HCT116 (cell line): ENCODE measurements at regions not wholly inside any gene's neighbourhood (a gene's known extent, or its start where the extent isn't known, plus 50 kb on each side); places are given as distances from the start of the nearest gene placed in this dataset.

Experiments
- ATAC-seq: fragments of 200-7000 bp; cut with Tn5 transposase; 2 replicates; pipeline ENCODE4 v1.9.1; 2020; ENCODE audit warnings: mild to moderate bottlenecking, moderate library complexity
- BruUV-seq: library from RNA; stranded (reverse); fragments of 400-500 nt; replicated peaks from 2 replicates; lab custom pipeline; 2021; lab: Mats Ljungman, UMichigan
- CTCF ChIA-PET: fragments of 300-600 bp; sonication (Branson Sonifier 250); formaldehyde crosslinking; loops from one replicate; lab custom pipeline; 2021; ENCODE audit warnings: antibody characterized with exemption; lab: Charles Lee
- POLR2A ChIA-PET: fragments of 300-600, 350-600 bp; sonication (Branson Sonifier 250); formaldehyde crosslinking; loops from one replicate; lab custom pipeline; 2021; ENCODE audit warnings: antibody characterized with exemption; lab: Charles Lee
- RAD21 ChIA-PET, 2 experiments: fragments of 300-600 bp; sonication (Branson Sonifier 250); formaldehyde crosslinking; loops; one replicate each; lab custom pipeline; 2023; ENCODE audit warnings: low total read pairs in 2 of 2; ENCODE audit not compliant: uncharacterized antibody in 2 of 2, unreplicated experiment in 2 of 2, low non-redundant PET in 1 of 2; lab: Charles Lee
- DNase-seq: peaks from one replicate; pipeline ENCODE4 v3.0.0-alpha.2; 2010; ENCODE audit warnings: low read depth, low spot score
- H2AFZ ChIP-seq: fragments of 200-600 bp; shearing (Covaris generic), sonication (generic); 2 replicates; pipeline ENCODE4 v1.6.1; 2017; ENCODE audit warnings: low read depth, mixed run types, mixed read lengths, antibody characterized with exemption, low read length; ENCODE audit not compliant: poor library complexity, severe bottlenecking
- H3K27ac ChIP-seq: 2 replicates; pipeline ENCODE4 v1.5.1; 2012; ENCODE audit warnings: low read depth, low read length
- H3K27me3 ChIP-seq: fragments of 200-600 bp; sonication (generic); 2 replicates; pipeline ENCODE4 v1.6.1; 2016; ENCODE audit warnings: mixed run types, low read length, mixed read lengths; ENCODE audit not compliant: insufficient read depth
- H3K36me3 ChIP-seq, 2 experiments: fragments of 200-500 bp in 1 of 2; fragments of 200-600 bp in 1 of 2; sonication (Bioruptor generic) in 1 of 2; sonication (generic) in 1 of 2; 2 replicates each; pipeline versions ENCODE4 v1.5.1 to v1.6.1; 2014 to 2016; ENCODE audit warnings: low read length in 2 of 2, inconsistent platforms in 1 of 2, mixed read lengths in 1 of 2, mixed run types in 1 of 2; ENCODE audit not compliant: insufficient read depth in 2 of 2, control insufficient read depth in 1 of 2
- H3K4me1 ChIP-seq, 2 experiments: fragments of 200-600 bp in 1 of 2; sonication (generic) in 1 of 2; 2 replicates each; pipeline versions ENCODE4 v1.5.1 to v1.6.1; 2012 to 2017; ENCODE audit warnings: low read length in 2 of 2, inconsistent platforms in 1 of 2, mild to moderate bottlenecking in 1 of 2, mixed read lengths in 1 of 2, mixed run types in 1 of 2, moderate library complexity in 1 of 2; ENCODE audit not compliant: insufficient read depth in 2 of 2, control insufficient read depth in 1 of 2
- H3K4me2 ChIP-seq: fragments of 200-600 bp; sonication (generic); 2 replicates; pipeline ENCODE4 v1.6.1; 2017; ENCODE audit warnings: mixed run types, low read length, mixed read lengths
- H3K4me3 ChIP-seq, 2 experiments: fragments of 200-600 bp in 1 of 2; sonication (generic) in 1 of 2; replicated peaks in 1 of 2; 2 replicates each; pipeline ENCODE4 v1.5.1; 2011 to 2016; ENCODE audit warnings: low read length in 2 of 2, control low read depth in 1 of 2, low read depth in 1 of 2, mild to moderate bottlenecking in 1 of 2, mixed read lengths in 1 of 2, mixed run types in 1 of 2
- H3K79me2 ChIP-seq: fragments of 200-600 bp; sonication (generic); 2 replicates; pipeline ENCODE4 v1.6.1; 2017; ENCODE audit warnings: mild to moderate bottlenecking, mixed run types, low read length, moderate library complexity, mixed read lengths; ENCODE audit not compliant: insufficient read depth
- H3K9ac ChIP-seq: fragments of 200-600 bp; sonication (generic); 2 replicates; pipeline ENCODE4 v1.6.1; 2016; ENCODE audit warnings: low read length, mixed read lengths
- H3K9me2 ChIP-seq: fragments of 200-600 bp; sonication (generic), shearing (Covaris generic); 2 replicates; pipeline ENCODE4 v1.6.1; 2017; ENCODE audit warnings: mixed run types, mild to moderate bottlenecking, moderate library complexity; ENCODE audit not compliant: insufficient read depth
- H3K9me3 ChIP-seq, 2 experiments: fragments of 200-500 bp in 1 of 2; fragments of 200-600 bp in 1 of 2; sonication (Bioruptor generic) in 1 of 2; sonication (generic) in 1 of 2; 2 replicates each; pipeline ENCODE4 v1.6.1; 2014 to 2017; ENCODE audit warnings: low read length in 2 of 2, mixed read lengths in 2 of 2, inconsistent platforms in 1 of 2, low read depth in 1 of 2, mild to moderate bottlenecking in 1 of 2, mixed run types in 1 of 2, moderate library complexity in 1 of 2; ENCODE audit not compliant: control insufficient read depth in 1 of 2, insufficient read depth in 1 of 2
- H4K20me1 ChIP-seq: fragments of 200-600 bp; sonication (generic), shearing (Covaris generic); 2 replicates; pipeline ENCODE4 v1.6.1; 2017; ENCODE audit warnings: mixed run types, mild to moderate bottlenecking, moderate library complexity; ENCODE audit not compliant: insufficient read depth
- CBX3 ChIP-seq: IDR thresholded peaks from 2 replicates; pipeline ENCODE4 v1.6.1; 2012; ENCODE audit warnings: low read depth
- CEBPB ChIP-seq: IDR thresholded peaks from 2 replicates; pipeline ENCODE4 v1.6.1; 2012; ENCODE audit warnings: low read depth
- CTCF ChIP-seq, 3 experiments: fragments of 200-600 bp in 1 of 3; sonication (generic) in 1 of 3; IDR thresholded peaks in 2 of 3; conservative IDR thresholded peaks in 1 of 3; 2 replicates each; pipeline ENCODE4 v1.5.1; 2012 to 2017; ENCODE audit warnings: low read depth in 2 of 3, low read length in 2 of 3, antibody characterized with exemption in 1 of 3, borderline replicate concordance in 1 of 3, control low read depth in 1 of 3, mild to moderate bottlenecking in 1 of 3, mixed read lengths in 1 of 3, mixed run types in 1 of 3, moderate library complexity in 1 of 3; ENCODE audit not compliant: insufficient read depth in 1 of 3
- EGR1 ChIP-seq: IDR thresholded peaks from 2 replicates; pipeline ENCODE4 v1.6.1; 2012; ENCODE audit warnings: low read depth
- EZH2 ChIP-seq: fragments of 200-600 bp; sonication (generic); IDR thresholded peaks from 2 replicates; pipeline ENCODE4 v1.6.1; 2017; ENCODE audit warnings: antibody characterized with exemption, mixed run types
- JUND ChIP-seq: IDR thresholded peaks from 2 replicates; pipeline ENCODE4 v1.6.1; 2012
- POLR2A ChIP-seq: IDR thresholded peaks from 2 replicates; pipeline ENCODE4 v1.7.0; 2011; ENCODE audit warnings: borderline replicate concordance; ENCODE audit not compliant: insufficient read depth, insufficient read length; ENCODE audit errors: extremely low read depth
- RAD21 ChIP-seq: IDR thresholded peaks from 2 replicates; pipeline ENCODE4 v1.6.1; 2012; ENCODE audit warnings: low read depth, mild to moderate bottlenecking
- REST ChIP-seq: IDR thresholded peaks from 2 replicates; pipeline ENCODE4 v1.6.1; 2012; ENCODE audit warnings: low read depth
- SIN3A ChIP-seq: IDR thresholded peaks from 2 replicates; pipeline ENCODE4 v1.6.1; 2012; ENCODE audit warnings: low read depth
- SP1 ChIP-seq: IDR thresholded peaks from 2 replicates; pipeline ENCODE4 v1.6.1; 2012; ENCODE audit warnings: low read depth
- SRF ChIP-seq: IDR thresholded peaks from 2 replicates; pipeline ENCODE4 v1.6.1; 2012; ENCODE audit warnings: low read depth
- TCF7L2 ChIP-seq: IDR thresholded peaks from 2 replicates; pipeline ENCODE4 v1.7.0; 2011; ENCODE audit warnings: borderline replicate concordance, inconsistent platforms; ENCODE audit not compliant: insufficient read depth, insufficient read length; ENCODE audit errors: extremely low read depth
- ZBTB33 ChIP-seq: IDR thresholded peaks from 2 replicates; pipeline ENCODE4 v1.6.1; 2011; ENCODE audit warnings: mild to moderate bottlenecking, low read length, moderate library complexity; ENCODE audit not compliant: insufficient replicate concordance; ENCODE audit errors: extremely low read depth
- ZFX ChIP-seq: fragments of 450-650 bp; IDR thresholded peaks from 2 replicates; pipeline ENCODE4 v1.6.1; 2017
- intact Hi-C: fragments of 100-400 bp; cut with micrococcal nuclease; formaldehyde crosslinking; loops from 2 replicates; pipeline ENCODE4 v1.10.0; 2022
- TF ChIP-seq, protein P1 (sequence below): IDR thresholded peaks from 2 replicates; pipeline ENCODE4 v1.6.1; 2012

GRCh38 chr18:47726550-47726949, 203.9 kb downstream of the SMAD2 start:
- RAD21 ChIA-PET, result no interaction called here
- TF ChIP-seq JUND (no peak), ZFX (no peak), POLR2A (no peak), REST (no peak), SIN3A (no peak), RAD21 (no peak), CBX3 (no peak), TCF7L2 (no peak), SRF (no peak), CEBPB (no peak), ZBTB33 (no peak), CTCF (IDR thresholded peaks at IDR 0.05 in 2 of 3, conservative IDR thresholded peaks at IDR 0.05 in 1 of 3; ENCODE audit: borderline replicate concordance in 1 of 3, insufficient read depth in 1 of 3, low read depth in 2 of 3, low read length in 2 of 3) (no peak), EGR1 (no peak), EZH2 (no peak), SP1 (no peak)
- TF ChIP-seq, protein P1, sequence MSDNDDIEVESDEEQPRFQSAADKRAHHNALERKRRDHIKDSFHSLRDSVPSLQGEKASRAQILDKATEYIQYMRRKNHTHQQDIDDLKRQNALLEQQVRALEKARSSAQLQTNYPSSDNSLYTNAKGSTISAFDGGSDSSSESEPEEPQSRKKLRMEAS, result no peak
- H3K36me3 ChIP-seq, result no peaks in the 10 kb centered on the region
- intact Hi-C loops, result no loop called here
- DNase-seq (no peak), ATAC-seq (no peak)
- no peaks in the 10 kb centered on the region for H3K9me3 ChIP-seq
- H3K4me2 ChIP-seq, result no peak overlapping the region
- H3K27me3 ChIP-seq, result peaks cover 85% of the 10 kb centered on the region
- H3K27ac ChIP-seq, result no peak overlapping the region
- H3K4me3 ChIP-seq, result no peak overlapping the region
- no peak overlapping the region for H2AFZ ChIP-seq
- H3K4me1 ChIP-seq, result peaks cover 0 to 2% of the 10 kb centered on the region in 2 experiments; a peak in 1 of 4 replicates
- H3K79me2 ChIP-seq, result no peaks in the 10 kb centered on the region
- no peaks in the 10 kb centered on the region for H4K20me1 ChIP-seq
- no peaks in the 10 kb centered on the region for H3K9me2 ChIP-seq
- CTCF ChIA-PET, result no interaction called here
- BruUV-seq, result no TSS peak
- POLR2A ChIA-PET, result no interaction called here
- H3K9ac ChIP-seq, result no peak overlapping the region
